Renal cortical epithelial cell (primary cell): ENCODE measurements at regions not wholly inside any gene's neighbourhood (a gene's known extent, or its start where the extent isn't known, plus 50 kb on each side); places are given as distances from the start of the nearest gene placed in this dataset.

Source experiments
- DNase-seq: peaks from one replicate; pipeline ENCODE4 v3.0.0-alpha.2; 2011; ENCODE audit warnings: low read depth

DNA sequence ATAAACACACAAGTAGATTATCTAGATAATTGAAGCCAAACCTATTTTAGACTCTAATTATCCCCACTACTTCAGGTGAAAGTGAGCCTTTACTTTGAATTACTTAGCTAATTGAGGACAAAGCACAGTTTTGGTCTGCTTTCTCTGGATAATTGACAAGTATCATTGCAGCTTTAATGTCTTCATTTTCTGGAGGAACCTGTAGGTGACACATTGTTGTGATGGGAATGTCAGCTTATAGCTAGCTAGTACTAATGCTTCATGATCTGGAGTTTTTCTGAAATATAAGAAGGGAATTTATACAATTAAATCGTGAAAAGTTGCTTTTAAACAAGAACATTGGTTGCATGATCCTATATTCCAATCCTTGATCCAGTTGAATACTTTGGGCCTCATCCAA, 319.3 kb upstream of the CITED2 start:
- no peak for DNase-seq

DNA sequence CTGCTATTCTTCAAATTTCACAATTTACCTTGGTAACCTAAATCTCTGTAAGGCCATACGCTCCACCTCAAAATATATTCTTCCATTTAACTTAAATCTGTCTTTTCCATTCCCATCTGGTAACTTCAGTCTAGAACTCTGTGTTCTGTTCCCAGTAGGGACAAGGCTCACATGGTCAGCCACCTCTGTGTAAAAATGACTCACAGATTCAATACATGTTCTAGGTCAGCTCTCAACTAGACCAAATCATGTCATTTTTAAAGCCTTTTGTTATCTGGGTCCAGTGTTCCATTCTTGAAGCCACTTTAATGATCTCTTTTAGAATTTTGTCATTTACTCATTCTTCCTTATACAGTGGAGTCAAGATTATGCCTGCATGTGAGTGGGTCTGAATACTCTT, 315.6 kb upstream of the CITED2 start:
- DNase-seq, result peak; percentile 50

GRCh38 chr6:139687055-139687454, 312.6 kb upstream of the CITED2 start:
- DNase-seq, result no peak

- no peak for DNase-seq
Measured at GRCh38 chr6:139686308-139686707, 311.9 kb upstream of the CITED2 start.

GRCh38 chr6:139685009-139685408, 310.6 kb upstream of the CITED2 start:
- DNase-seq, result no peak

GRCh38 chr6:139680819-139681218, 306.4 kb upstream of the CITED2 start:
- DNase-seq, result no peak

GRCh38 chr6:139679516-139680179, 305.2 kb upstream of the CITED2 start:
- DNase-seq, result no peak

DNA sequence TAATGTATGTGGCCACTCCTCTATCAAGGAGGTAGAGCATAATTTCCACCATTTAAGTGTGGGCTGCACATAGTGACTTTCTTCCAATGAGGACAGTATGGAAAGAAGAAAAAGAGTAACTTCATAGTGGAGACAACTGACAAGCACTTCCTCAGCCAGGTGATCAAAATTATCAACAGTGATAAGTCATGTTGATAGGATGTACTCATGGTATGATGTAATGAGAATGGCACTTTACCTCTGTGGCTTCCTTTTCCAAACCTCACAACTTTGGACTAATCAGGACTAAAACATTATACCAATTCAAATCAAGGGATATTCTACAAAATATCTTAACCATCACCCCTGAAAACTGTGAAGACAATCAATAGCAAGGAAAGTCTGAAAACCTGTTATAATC, 302.3 kb upstream of the CITED2 start:
- no peak for DNase-seq

DNA sequence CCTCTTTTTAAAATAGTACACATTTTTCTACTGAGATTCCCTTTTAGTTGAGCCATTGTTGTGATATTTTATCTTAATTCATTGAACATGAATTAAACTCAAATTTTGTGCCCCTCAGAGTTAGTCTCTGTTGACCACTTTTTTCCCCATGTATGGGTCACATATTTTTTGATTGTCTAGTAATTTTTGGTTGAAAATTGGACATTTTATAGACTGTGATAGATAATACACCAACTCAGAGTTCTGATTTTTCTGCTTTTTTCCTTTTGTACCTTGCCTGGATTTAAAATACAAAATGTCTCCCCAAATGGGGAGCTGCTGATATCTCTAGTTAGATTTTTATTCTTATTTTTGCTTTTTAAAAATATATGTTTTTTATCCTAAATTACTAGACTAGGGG, 291.8 kb upstream of the CITED2 start:
- DNase-seq, result no peak

DNA sequence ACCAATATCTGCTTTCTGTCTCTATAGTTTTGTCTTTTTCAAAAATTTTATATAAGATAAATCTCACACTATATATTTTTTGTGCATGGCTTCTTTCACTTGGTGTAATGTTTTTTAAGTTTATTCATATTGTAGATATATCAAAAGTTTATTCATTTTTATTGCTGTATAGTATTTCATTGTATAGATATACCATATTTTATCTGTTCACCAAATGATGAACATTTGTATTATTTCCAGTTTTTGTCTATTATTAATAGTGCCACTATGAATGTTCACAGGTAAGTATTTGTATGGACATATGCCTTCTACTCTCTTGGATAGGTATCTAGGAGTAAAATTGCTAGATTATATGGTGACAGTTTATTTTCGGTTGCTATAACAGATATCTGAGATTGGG, 289.5 kb upstream of the CITED2 start:
- no peak for DNase-seq

GRCh38 chr6:139659711-139660110, 285.3 kb upstream of the CITED2 start:
- peak; percentile 69 for DNase-seq

GRCh38 chr6:139659196-139659595, 284.7 kb upstream of the CITED2 start:
- DNase-seq, result no peak

DNA sequence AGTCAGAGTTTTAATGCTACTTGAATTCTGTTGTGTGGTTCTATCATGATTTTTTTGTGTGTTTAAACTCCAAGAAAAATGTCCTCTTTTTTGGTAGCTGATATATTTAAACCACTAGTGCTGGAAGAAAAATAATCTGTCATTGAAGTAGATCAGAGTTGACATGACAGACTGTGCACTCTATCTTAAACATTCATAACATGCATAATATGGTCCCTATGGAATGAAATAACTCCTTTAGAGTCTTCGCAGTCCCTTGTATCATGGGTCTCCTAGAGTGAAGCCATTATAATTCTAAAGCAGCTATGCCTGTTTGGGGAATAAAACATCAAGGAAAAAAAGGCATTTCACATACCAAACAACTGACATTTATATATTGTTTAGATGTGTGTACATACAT, 282.7 kb upstream of the CITED2 start:
- no peak for DNase-seq

- peak; percentile 42 for DNase-seq
Measured at GRCh38 chr6:139655783-139656705, 281.6 kb upstream of the CITED2 start.

GRCh38 chr6:139654888-139655782, 280.7 kb upstream of the CITED2 start:
- DNase-seq, result peak; percentile 91

GRCh38 chr6:139654309-139654708, 279.9 kb upstream of the CITED2 start:
- no peak for DNase-seq

DNA sequence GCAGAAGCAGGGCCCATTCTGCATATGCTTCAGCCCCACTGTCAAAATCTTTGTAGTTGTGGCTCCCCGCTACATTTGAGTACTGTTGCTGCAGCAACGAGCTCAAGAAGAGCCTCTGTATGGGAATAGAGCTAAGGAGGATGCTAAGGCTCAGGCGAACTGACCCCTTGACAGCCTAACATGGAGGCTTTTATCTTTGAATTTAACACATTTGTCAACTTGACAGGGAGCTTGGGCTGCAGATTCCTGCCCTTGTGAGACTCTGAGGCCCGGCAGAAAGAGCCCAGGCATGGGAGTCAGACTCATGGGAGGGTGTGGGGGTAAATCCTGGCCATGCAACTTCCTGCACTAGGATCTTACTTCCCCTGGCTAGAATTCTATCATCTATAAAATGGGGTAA, 278.7 kb upstream of the CITED2 start:
- no peak for DNase-seq

GRCh38 chr6:139650941-139651340, 276.5 kb upstream of the CITED2 start:
- DNase-seq, result no peak

DNA sequence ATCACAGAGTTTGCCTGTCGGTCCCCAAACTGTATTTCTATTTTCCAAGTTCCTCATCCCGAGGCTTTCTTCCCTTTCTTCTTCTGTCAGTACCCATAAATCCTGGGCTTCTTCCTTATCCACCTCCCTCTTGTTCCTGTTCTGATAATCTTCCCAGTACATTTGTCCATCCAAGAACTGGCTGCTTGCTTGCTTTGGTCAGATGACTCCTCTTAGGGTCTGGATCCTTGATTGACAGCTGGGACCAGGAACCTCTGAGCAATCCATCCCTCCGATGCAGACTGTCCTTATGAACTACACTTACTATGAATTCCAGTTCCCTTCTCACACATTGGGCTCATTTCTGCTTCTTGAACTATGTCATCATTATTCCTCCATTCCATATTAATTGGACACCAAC, 275.3 kb upstream of the CITED2 start:
- no peak for DNase-seq

- DNase-seq, result no peak
Measured at GRCh38 chr6:139649128-139649527, 274.7 kb upstream of the CITED2 start.

DNA sequence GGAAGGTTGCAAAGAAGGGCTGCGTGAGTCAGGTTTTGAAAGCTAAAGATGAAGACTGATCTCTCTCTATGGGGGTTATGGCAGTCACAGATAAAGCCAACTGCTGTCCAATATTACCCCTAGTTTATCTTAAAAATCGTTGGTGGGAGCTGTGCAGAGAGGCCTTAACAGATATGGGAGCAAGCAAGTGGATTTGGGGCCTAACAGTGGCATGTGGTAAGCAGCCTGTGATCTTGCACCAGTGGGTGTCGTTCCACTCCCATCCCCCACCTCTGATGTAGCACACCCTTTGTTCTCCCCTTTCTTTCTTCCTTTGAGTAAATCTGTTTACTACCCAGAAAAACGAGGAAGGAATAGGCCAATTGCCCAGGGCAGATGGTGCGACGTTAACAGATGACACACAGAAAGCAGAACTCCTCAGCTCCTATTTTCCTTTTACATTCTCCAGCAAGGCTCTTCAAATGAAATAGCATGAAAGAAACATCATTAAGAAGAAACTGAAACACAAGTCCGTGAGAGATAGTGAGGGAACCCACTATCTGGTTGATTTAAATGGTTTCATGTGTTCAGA, 274.1 kb upstream of the CITED2 start:
- no peak for DNase-seq

DNA sequence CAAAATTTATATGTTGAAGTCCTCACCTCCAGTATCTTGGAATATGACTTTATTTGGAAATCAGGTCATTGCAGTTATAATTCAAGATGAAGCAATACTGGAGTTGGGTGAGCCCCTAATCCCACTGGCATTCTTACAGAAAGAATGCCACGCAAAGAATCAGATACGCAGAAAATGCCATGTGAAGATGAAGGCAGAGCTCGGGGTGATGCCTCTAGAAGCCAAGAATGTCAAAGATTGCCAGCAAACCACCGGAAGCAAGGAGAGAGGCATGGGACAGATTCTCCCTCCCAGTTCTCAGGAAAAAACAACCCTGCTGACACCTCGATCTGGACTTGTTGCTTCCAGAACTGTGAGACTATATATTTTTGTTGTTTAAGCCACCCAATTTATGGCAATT, 273.4 kb upstream of the CITED2 start:
- DNase-seq, result no peak
